Left hindlimb (tissue), 1 donor: ENCODE measurements at regions not wholly inside any gene's neighbourhood (a gene's known extent, or its start where the extent isn't known, plus 50 kb on each side); places are given as distances from the start of the nearest gene placed in this dataset.
"Not testable (repeated sequence)": the region's sequence is repeated elsewhere in the genome, so short reads cannot be mapped to it uniquely, and the experiment has no call there.

Source experiments
- DNase-seq: peaks from one replicate; pipeline ENCODE4 v3.0.0-alpha.2; 2018

DNA sequence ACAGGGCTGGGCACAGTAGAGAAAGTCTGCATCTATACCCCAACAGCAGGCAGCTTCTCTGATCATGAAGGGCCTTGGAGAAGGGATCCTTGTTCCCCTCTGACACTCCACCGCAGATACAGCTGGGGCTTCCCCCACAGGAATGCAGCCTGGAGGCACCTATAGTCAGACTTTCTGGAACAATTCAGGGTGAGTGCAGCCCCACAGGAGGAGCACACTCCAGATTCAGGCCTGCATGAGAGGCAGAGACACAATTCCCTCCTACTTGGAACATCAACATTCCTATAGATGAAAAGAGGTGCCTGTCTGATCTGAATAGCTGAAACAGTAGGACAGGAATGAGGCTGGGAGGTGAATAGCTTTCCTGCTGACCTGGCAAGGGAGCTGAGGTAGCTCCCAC lies 1298.0 kb upstream of the CNTN5 start:
- DNase-seq = no peak

DNA sequence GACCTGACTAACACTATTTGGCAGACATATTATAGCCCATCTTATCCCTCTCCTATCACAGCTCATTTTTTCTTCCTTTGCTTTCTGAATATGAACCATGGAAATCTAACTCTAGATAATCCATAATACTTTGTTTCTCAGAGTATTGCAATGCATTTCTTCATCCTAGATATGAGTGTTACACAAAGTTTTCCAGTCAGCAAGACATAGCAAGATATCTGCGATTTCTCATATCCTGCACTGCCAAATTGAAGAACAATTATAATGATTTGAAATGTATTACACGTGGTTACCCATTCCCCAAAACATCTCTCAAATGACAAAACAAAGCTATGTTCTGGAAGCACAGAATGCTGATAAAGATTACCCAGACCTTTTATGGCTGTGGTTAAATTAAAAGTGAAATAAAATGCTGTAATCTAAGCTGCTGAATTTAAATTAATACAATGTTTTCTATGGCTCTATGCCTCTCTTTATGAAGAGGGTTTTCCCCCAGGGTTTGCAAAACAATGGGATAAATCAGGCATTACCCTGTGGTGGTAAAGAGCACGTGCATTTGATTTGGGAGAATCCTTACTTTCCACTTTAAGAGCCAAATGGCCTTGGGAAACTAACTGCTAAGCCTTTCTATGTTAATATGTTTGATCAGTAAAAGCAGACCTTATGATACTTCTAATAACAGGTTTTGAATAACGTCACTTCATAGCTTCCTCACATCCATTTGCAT lies 1291.0 kb upstream of the CNTN5 start:
- no peak for DNase-seq

DNA sequence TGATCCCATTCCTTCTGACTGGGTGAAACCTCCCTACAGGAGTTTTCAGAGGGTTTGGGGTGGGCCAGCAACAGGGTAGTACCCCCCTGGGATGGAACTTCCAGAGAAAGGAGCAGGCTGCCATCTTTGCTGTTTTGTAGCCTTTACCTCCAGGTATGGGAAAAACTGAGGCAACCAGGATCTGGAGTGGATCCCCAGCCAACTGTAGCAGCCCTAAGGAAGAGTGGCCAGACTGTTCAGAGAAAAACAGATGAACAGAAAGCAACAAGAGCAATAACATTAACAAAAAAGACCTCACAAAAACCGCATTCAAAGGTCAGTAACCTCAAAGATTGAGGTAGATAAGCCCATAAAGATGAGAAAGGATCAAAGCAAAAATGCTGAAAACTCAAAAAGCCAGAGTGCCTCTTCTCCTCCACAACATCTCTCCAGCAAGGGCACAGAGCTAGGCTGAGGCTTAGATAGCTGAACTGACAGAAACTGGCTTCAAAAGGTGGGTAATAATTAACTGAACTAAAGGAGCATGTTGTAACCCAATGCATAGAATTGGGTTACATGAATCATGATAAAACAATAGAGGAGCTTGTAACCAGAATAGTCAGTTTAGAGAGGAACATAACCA lies 1288.6 kb upstream of the CNTN5 start:
- no peak for DNase-seq

DNA sequence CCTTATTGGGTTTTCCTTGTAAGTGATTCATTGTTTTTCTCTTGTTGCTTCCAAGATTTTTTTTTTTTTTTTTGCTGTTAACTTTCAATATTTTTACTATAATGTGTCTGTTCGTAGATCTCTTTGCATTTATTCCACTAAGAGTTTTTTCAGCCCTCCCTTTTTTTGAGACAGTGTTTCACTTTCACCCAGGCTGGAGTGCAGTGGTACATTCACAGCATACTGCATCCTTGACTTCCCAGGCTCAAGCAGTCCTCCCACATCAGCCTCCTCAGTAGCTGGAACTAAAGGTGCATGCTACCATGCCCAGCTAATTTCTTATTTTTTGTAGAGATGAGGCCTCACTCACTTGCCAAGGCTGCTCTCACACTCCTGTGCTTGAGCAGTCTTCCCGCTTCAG lies 1282.0 kb upstream of the CNTN5 start:
- no peak for DNase-seq

DNA sequence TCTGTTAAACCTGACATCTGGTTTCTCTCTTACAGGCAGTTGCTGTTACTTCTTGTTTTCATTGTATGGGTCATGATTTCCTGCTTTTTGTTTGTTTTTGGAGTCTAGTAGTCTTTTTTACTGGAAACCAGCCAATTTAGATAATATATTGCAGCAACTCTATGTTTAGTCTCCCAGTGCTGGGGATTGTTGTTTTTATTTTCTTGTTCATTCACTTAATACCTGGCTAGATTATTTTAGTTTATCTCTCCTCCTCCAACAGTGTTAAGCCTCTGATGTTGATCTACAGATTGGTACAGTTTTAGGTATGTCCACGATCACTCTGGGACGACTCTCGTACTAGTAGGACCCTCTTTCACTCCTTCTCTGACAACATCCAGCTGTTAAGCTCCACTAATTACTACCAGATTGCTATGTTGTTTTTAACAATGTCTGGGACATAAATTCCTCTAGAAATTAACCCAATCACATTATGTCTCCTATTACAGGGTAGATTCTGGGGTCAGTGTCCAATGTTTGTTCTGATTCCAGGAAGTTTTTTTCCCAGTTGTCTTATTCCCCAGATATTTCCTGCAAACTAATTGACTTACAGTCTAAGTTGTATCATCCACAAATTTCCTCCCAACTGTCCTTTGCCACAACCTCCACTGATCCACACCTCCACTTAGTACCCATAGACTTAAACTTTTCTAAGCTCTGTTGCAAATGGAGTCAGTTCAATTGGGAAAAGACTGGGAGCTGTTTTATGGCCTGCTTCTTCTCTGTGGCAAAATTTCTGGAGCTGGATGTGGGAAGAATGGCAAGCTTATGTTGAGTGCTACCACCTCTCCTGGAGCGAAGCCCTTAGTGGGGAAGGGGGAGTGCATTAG lies 1280.6 kb upstream of the CNTN5 start:
- DNase-seq = no peak

DNA sequence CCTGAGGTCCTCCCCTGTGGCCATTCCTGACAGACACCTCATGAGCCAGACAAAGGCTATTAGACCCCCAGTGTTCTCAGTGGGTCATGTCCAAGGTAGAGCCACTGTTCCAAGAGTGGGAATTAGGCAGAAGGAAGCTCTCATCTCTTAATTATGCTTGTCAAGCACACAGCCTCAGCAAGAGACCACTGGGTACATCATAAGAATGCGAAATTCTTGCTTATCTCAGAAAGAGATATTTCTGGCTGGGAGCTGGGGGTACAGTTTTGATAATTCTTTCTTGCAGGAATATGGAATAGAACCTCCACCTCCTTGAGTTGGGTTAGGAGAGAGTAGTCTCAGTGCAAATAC lies 1280.0 kb upstream of the CNTN5 start:
- DNase-seq = no peak

DNA sequence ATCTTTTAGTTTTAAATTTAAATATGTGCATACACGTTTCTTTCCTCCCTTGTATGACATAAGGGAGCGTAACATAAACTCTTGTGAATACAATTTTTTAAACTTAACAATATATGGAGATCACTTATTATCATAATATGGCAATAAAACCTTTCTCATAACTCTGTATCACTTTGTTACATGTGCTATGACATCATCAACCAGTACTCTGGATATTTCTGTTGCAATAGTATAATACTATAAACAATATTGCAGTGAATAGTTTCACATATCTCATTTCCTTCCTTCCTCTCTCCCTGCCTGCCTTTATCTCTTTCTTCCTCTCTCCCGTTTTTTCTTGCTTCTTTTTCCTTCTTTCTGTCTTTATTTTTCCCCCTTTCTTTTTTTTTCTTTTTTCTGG lies 1278.0 kb upstream of the CNTN5 start:
- no peak for DNase-seq

DNA sequence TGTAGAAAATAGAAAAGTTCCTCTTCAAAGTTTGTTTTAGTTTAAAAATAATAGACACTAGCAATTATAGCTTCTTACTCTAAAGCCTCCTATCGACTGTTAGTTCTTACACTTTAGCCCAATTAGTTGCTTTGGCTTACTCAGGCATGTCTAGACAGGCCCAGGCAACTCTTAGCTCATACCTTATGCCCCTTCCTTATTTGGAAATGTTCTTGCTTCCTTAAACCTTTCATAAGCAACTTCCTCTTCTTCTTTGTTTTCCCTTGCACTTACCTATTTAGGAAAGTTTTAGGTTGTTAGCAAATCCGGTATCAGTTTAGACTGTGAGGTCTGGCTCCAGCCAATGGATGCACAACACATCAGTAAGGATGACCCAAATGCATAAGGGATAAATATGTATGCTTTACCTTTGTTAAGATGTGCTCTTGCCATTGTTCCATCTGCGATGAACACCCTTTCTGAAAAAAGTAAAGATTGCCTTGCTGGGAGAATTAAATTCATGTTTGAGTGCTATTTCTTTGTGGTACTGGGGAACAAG lies 1277.5 kb upstream of the CNTN5 start:
- DNase-seq = no peak

DNA sequence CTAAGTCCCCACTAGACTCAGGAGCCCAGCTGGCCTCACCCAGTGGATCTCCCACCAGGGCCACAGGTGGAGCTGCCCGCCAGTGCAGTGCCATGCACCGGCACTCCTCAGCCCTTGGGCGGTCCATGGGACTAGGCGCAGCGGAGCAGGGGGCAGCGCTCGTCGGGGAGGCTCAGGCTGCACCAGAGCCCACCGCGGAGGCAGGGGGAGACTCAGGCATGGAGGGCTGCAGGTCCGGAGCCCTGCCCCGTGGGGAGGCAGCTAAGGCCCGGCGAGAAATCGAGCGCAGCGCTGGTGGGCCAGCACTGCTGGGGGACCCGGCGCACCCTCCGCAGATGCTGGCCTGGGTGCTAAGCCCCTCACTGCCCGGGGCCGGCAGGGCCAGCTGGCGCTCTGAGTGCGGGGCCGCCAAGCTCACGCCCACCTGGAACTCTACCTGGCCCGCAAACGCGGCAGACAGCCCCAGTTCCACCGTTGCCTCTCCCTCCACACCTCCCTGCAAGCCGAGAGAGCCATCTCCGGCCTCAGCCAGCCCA lies 1275.2 kb upstream of the CNTN5 start:
- no peak for DNase-seq

DNA sequence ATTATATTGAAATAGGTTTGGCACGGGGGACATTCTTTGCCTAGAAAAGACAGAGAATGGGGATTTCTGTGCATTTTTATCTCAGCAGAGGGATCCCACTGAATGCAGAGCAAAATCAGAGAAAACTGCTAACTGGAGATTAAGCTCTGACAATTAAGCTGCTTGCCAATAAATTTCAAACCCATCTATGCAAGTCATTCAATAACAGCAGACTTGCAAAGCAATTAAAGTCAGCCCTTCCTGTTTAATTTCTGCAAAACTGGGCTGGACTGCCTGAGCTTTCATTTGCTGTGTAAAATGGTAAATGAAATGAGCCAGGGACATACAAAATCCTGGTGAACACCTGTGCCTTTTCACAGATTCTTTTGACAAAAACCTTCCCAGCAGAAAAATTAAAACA lies 1273.9 kb upstream of the CNTN5 start:
- DNase-seq = no peak

DNA sequence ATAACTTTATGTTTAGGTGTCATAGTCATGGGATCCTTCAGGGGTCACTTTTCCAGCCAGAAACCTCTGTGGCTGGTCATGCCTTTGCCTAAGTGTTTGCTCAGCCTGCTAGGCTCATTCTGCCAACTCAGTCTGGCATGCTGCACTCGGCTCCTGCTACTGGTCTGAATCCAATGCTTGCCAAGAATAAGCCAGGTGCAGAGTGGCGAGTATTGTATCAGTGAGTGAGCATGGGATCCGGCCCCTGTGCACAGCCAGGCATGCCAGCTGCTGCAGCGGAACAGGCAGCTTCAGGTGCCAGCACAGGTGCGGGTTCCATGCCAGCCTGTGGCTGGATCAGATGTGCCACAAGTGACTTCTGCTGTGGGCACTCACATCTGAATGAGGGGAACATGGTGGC lies 1269.3 kb upstream of the CNTN5 start:
- DNase-seq = no peak

DNA sequence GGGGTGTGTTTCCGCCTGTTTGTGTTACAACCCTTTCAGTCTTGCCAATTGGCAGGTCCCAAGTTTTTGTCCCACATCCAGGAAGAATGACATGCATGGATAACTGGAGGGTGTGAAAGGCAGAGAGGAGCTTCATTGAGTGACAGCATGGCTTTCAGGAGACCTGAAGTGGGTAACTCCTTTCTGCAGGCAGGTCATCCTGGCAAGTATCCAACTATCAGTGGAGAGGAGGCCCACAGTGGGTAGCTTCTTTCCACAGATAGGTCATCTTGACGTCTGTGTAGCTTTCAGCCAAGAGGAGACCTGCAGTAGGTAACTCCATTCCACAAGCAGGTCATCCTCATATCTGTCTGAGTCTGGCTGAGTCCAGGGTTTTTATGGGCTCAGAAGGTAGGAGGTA lies 1268.8 kb upstream of the CNTN5 start:
- no peak for DNase-seq

DNA sequence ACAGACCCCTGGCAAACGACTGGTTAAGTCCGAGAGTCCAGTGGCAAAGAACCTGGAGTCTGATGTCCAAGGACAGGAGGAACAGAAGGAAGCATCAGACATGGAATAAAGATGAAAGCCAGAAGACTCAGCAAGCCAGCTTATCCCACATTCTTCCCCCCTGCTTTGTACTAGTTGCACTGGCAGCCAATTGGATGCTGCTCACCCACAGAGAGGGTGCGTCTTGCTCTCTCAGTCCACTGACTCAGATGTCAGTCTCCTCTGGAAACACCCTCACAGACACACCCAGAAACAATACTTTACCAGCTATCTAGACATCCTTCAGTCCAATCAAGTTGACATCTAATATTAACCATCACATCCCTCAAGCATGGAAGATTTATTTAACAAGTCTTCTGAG lies 1265.8 kb upstream of the CNTN5 start:
- DNase-seq = no peak

DNA sequence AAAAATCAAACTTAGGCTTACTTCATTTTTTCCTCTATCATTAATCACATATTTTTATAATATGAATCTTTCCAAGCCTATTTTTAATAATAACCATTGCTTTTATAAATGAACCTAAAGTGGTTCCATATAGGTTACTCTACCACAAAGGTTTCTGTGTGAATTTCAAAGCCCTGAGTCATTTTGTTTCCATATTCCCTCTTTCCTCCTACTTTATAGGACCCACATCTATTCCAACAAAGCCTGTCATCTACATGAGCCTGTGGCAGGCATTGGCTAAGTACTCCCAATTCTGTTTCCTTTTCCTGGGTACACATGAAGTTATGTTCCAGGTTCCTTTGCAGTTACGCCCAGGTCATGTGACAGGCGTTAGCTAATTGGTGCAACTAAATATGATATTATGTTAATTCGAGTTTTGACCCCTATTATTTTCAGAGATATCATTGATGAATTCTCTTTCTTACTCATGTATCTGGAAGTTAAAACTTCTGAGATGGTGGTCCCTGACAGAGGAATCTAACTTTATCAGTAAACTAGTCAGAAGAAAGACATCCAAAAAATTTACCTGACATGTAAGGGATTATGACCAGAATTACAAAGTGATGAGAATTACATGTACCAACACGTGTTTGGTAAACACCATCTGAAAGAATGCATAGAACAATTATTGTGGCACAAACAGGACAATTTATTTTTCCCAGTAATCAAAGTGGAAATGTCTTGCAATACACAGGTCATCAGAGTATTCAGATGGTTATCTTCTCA lies 1264.0 kb upstream of the CNTN5 start:
- no peak for DNase-seq

DNA sequence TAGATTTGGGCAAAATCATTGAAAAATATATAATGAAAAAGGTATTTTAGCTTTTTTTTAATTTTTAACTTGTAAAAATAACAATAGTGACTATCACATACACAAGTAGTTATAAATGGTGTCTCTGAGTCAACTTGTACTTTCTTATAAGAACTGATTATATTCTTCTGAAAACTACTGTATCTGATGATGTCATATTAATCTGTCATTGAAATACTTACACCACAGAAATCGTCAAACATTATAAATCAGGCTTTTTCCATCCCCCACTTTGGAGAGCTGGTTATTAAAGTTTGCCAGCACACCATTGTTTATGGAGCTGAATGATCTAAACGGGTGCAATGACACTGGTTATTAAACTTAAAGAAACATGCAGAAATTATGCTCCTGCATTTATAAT lies 1259.6 kb upstream of the CNTN5 start:
- DNase-seq = no peak

DNA sequence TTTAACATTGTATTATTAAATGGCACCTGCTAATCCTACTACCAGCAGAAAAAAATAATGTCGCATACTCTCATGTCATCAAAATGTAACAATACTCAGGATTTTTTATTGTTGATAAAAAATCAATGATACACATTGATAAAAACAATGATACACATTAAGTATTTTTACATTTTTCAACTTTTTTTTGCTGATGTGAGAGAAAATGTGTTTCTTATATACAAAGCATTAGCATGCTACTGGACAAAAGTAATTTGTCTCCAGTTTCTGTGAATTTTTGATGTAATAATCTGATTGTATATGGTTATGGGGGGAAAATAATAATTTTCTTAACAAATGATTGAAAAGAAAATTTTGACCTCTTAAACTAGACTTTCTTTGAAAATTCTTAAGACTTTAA lies 1256.6 kb upstream of the CNTN5 start:
- DNase-seq = no peak

DNA sequence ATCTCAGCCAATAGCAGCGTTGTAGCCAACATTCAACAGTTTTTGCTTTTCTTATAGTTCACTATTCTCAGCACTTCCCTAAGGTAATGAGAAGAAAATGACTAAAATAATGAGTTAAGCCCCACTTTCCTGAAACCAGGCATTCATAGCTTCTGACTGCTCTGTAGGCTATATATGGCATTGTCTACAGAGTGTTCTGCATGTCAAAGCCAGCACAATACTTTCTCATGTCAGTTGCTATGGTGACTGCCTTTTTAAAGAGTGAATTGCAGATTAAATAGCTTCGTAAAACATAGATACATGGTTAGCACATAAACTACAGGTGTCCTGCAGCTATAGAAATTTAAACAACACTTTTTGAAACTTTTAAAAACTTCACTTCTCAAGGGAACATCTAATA lies 1256.1 kb upstream of the CNTN5 start:
- DNase-seq = no peak

DNA sequence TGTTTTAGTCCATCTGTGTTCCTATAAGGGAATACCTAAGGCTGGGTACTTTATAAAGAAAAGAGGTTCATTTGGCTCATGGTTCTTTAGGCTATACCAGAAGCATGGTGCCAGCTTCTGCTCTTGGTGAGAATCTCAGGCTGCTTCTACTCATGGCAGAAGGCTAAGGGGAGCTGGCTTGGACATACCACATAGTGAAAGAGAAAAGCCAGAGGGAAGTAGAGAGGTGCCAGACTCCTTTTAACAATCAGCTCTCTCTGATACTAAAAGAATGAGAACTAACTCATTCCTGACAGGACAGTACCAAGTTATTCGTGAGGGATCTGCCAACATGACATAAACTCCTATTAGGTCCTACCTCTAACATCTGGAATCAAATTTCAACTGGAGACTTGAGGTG lies 1250.2 kb upstream of the CNTN5 start:
- DNase-seq = no peak

DNA sequence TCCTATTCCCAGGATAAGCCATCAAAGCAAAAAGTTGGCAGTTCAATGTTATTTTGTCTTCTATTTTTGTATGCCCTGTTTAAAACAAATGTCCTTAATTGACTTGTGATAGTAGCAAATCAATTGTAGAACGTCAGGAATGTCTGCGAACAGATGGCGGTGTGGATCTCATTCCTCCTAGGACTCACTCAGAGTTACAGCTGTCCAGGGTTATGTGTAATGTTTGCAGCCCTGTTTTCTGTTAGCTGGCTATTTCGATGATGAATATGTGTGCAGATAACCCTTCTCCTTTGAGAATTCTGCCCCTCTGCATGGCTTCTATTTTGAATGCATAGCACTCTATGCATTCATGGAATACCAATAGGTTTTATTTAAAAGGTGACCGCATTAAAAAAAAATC lies 1248.0 kb upstream of the CNTN5 start:
- no peak for DNase-seq

DNA sequence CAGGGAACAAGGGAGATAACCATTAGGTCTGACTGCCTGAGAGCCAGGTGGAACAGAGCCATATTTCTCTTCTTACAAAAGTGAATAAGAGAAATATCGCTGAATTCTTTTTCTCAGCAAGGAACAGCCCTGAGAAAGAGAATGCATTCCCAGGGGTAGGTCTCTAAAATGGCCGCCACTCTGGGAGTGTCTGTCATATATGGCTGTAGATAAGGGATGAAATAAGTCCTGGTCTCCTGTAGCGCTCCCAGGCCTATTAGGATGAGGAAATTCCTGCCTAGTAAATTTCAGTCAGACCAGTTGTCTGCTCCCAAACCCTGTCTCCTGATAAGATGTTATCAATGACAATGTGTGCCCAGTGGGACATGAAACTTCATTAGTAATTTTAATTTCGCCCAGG lies 1236.4 kb upstream of the CNTN5 start:
- DNase-seq = not testable (repeated sequence)

DNA sequence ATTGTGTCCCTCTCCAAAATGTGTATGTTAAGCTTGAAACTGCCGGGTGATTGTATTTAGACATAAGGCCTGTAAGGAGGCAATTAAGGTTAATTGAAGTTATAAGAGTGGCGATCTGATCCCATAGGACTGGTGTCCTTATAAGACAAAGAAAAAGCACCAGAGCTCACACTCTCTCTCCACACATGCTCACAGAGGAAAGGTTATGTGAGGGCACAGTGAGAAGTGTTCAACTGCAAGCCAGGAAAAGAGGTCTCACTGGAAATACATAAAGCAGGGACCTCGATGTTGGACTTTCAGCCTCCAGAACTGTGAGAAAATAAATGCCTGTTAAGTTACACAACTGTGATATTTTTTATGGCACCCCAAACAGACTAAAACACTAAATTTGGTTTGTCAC lies 1233.8 kb upstream of the CNTN5 start:
- DNase-seq = no peak

DNA sequence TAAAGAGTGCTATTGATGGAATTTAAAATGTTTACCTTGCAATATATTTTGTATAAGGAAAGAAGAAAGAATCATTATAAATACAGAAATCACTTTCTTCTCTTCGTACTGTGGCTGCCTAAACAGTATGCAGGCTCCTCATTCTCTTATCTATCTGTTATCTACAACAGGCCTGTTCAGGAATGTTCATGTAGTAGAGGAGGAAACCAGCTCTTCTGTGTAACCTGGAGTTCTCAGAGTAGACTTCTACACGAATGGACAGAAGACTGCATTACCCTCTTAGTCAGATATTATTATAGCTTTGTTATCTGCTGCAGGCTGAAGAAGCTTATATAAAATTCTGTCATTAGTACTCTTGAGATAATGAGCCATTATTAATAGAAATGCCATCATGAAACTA lies 1225.9 kb upstream of the CNTN5 start:
- no peak for DNase-seq

DNA sequence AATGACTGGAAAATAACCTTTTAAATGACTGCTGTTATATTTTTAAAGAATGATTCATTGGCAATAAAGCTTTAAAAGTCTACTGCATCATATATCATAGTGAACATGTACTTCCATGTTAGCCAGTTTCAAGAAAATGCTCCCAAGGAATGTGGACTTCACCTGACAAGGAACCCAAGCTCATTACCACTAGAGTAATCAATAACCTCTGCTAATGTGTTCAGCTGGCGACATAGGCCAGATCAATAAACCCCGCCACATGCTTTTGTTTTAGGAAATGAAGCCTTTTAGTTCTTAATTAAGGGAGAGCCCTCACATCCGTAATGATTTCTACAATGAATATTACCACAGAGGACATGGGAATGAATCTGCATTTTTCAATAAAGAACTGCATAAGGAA lies 1219.9 kb upstream of the CNTN5 start:
- DNase-seq = no peak
